NB4 (cell line): ENCODE measurements at regions not wholly inside any gene's neighbourhood (a gene's known extent, or its start where the extent isn't known, plus 50 kb on each side); places are given as distances from the start of the nearest gene placed in this dataset.

ENCODE experiments used
- DNase-seq: peaks from one replicate; pipeline ENCODE4 v3.0.0; 2010; ENCODE audit warnings: low read depth
- H3K4me3 ChIP-seq: one replicate; pipeline ENCODE4 v1.5.1; 2011; ENCODE audit warnings: mild to moderate bottlenecking, low read depth, low read length, moderate library complexity
- CTCF ChIP-seq: IDR thresholded peaks from one replicate; pipeline ENCODE4 v1.5.1; 2012; ENCODE audit warnings: low read depth, low read length
- MYC ChIP-seq: IDR thresholded peaks from 2 replicates; pipeline ENCODE4 v1.6.1; 2011; ENCODE audit warnings: low read depth, low read length
- POLR2A ChIP-seq: IDR thresholded peaks from 2 replicates; pipeline ENCODE4 v1.6.1; 2011; ENCODE audit warnings: mild to moderate bottlenecking; ENCODE audit not compliant: insufficient read length; ENCODE audit errors: extremely low read depth
- TF ChIP-seq, protein P1 (sequence below): IDR thresholded peaks from 2 replicates; pipeline ENCODE4 v1.6.1; 2011; ENCODE audit warnings: low read depth, low read length

DNA sequence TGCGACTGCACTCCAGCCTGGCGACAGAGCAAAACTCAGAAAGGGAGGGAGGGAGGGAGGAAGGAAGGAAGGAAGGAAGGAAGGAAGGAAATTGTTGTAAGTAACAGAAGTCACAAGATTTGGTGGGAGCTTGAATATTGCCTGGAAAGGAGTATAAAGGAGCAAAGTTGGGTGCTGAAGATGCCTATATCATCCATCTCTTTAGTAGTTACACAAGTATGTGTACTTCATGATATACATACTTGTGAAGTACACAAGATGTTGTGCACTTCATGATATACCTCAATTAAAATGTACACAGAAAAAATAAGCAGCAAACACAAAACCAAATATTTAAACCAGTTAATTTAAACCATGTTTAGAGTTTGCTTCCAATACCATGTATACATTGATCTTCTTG, 1223.8 kb downstream of the SORCS3 start:
- no peak for DNase-seq
- H3K4me3 ChIP-seq = no peak overlapping the region
- TF ChIP-seq, protein P1, sequence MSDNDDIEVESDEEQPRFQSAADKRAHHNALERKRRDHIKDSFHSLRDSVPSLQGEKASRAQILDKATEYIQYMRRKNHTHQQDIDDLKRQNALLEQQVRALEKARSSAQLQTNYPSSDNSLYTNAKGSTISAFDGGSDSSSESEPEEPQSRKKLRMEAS = no peak
- TF ChIP-seq MYC = no peak
- no peak for TF ChIP-seq CTCF
- no peak for TF ChIP-seq POLR2A

GRCh38 chr10:105857268-105858264, 1216.5 kb downstream of the SORCS3 start:
- DNase-seq = no peak
- TF ChIP-seq CTCF (no peak), MYC (no peak), POLR2A (no peak)
- TF ChIP-seq, protein P1 = no peak
- no peak overlapping the region for H3K4me3 ChIP-seq

GRCh38 chr10:105855791-105856190, 1214.7 kb downstream of the SORCS3 start:
- H3K4me3 ChIP-seq = no peak overlapping the region
- no peak for TF ChIP-seq POLR2A
- TF ChIP-seq MYC = no peak
- TF ChIP-seq, protein P1 = no peak
- no peak for DNase-seq

DNA sequence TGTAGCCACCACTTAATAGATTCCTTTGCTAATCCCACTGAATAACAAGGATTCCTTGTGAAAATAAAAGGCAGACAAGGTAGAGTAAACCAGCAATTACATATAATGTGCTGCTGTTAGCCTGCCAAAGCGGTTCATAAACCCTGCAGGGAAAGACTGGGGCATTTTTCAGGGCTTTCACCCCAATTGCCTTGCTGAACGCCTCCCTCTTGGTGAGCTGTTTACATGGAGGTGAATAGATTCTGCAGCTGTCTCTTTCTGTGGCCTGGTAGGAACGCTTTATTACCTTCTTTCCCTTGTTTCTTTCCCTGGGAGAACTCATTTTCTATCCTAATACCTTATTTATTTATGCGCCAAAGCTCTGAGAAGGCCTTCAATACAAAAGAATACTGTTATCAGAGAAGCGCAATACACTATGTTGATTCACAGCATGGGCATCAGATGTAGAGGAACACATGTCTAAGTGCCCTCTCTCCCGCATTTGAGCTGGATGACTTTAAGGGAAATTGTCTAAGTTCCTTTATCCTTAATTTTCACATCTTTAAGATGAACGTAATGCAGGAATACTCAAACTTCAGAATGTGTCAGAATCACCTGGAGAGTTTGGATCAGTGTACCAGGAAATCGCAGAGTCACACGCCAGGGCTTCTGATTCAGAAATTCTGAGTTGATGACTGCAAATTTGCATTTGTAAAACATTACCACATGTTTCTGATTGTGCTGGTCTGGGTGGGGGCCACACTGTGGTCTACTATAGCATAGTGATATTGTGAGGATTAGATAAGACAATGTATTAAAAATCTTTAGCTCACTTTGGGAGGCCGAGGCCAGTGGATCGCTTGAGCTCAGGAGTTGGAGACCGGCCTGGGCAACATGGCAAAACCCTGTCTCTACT, 1203.8 kb downstream of the SORCS3 start:
- DNase-seq = no peak

DNA sequence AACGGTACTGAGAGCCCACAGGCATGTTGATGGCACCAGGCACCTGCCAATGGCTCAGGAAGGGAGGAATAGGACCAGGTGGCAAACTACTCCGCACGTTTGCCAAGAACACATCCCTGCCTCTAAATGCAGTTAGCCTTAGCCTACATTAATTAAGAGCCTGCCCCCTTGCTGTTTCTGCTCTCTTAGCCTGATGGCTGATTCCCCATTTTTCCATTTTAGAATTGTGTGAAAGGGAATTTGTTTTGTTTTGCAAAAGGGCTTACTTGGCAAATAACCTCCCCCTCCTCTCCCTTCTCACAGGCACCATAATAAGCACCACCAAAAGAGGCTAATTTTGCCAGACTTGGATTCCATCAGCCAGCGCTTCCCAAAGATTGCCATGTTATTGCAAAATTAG, 1203.2 kb downstream of the SORCS3 start:
- H3K4me3 ChIP-seq = no peak overlapping the region
- TF ChIP-seq, protein P1 = no peak
- TF ChIP-seq CTCF (no peak), MYC (no peak), POLR2A (no peak)
- no peak for DNase-seq

More for the DNA sequence above, 1203.8 kb downstream of the SORCS3 start:
- TF ChIP-seq MYC (no peak), POLR2A (no peak), CTCF (no peak)
- TF ChIP-seq, protein P1 = no peak
- H3K4me3 ChIP-seq = no peak overlapping the region

- DNase-seq = no peak
- TF ChIP-seq, protein P1 = no peak
- TF ChIP-seq CTCF (no peak), POLR2A (no peak), MYC (no peak)
- no peak overlapping the region for H3K4me3 ChIP-seq
Observed at GRCh38 chr10:105843786-105844185, 1202.7 kb downstream of the SORCS3 start.
